Esophagus squamous epithelium (tissue), 4 donors: ENCODE measurements at regions not wholly inside any gene's neighbourhood (a gene's known extent, or its start where the extent isn't known, plus 50 kb on each side); places are given as distances from the start of the nearest gene placed in this dataset.

Experiments
- POLR2A ChIP-seq, 4 donors: fragments of 450-650 bp; IDR thresholded peaks; one replicate each; pipeline ENCODE4 v1.6.1; 2017; ENCODE audit warnings: antibody characterized with exemption in 4 of 4, mild to moderate bottlenecking in 4 of 4, moderate library complexity in 3 of 4
- TF ChIP-seq, protein P1 (sequence below), 6 experiments: fragments of 450-650 bp in 4 of 6; fragments of 200-600 bp in 2 of 6; sonication (generic) in 2 of 6; IDR thresholded peaks; one replicate each; pipeline ENCODE4 v1.5.1; 2016 to 2019; ENCODE audit warnings: antibody characterized with exemption in 6 of 6, mild to moderate bottlenecking in 4 of 6, moderate library complexity in 4 of 6

DNA sequence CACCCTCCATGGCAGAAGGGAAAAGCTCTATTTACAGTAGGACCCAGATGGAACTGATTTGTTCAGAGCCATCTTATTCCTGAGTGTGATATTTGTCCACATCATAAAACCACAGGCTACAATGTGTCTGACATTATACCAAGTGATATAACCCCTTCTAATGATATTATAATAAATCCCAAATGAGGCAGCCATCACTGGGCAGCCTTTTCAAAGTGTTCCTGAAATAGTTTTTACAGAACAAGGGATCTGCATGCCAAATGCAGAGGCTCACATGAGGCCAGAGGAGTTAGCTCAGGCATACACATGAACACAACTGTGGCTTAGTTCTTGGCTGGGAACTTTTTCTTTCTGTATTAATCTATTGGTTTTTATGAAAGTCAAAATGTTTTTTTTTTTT is 207.7 kb downstream of the MAFB start:
- TF ChIP-seq, protein P1, sequence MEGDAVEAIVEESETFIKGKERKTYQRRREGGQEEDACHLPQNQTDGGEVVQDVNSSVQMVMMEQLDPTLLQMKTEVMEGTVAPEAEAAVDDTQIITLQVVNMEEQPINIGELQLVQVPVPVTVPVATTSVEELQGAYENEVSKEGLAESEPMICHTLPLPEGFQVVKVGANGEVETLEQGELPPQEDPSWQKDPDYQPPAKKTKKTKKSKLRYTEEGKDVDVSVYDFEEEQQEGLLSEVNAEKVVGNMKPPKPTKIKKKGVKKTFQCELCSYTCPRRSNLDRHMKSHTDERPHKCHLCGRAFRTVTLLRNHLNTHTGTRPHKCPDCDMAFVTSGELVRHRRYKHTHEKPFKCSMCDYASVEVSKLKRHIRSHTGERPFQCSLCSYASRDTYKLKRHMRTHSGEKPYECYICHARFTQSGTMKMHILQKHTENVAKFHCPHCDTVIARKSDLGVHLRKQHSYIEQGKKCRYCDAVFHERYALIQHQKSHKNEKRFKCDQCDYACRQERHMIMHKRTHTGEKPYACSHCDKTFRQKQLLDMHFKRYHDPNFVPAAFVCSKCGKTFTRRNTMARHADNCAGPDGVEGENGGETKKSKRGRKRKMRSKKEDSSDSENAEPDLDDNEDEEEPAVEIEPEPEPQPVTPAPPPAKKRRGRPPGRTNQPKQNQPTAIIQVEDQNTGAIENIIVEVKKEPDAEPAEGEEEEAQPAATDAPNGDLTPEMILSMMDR (IDR thresholded peaks at IDR 0.05): no peak
- TF ChIP-seq POLR2A (IDR thresholded peaks at IDR 0.05): no peak
